HepG2 (cell line): ENCODE measurements at regions not wholly inside any gene's neighbourhood (a gene's known extent, or its start where the extent isn't known, plus 50 kb on each side); places are given as distances from the start of the nearest gene placed in this dataset.

Experiments used
- ATAC-seq: fragments of 200-7000 bp; cut with Tn5 transposase; 3 replicates; pipeline ENCODE4 v1.9.1; 2020; ENCODE audit warnings: mild to moderate bottlenecking, moderate library complexity
- BruUV-seq: library from RNA; stranded (reverse); fragments of 400-500 nt; replicated peaks from 2 replicates; lab custom pipeline; 2021; lab: Mats Ljungman, UMichigan
- CTCF ChIA-PET: fragments of 300-600 bp; formaldehyde crosslinking; extraction: SDS; loops from one replicate; lab custom pipeline; 2021; ENCODE audit warnings: low total read pairs, inconsistent platforms, low intra/inter-chr PET ratio; lab: Yijun Ruan, JAX
- POLR2A ChIA-PET: fragments of 350-600 bp; sonication (Branson Sonifier 250); formaldehyde crosslinking; loops from one replicate; lab custom pipeline; 2020; ENCODE audit warnings: antibody characterized with exemption, inconsistent platforms; lab: Yijun Ruan, JAX
- DNase-seq: peaks from one replicate; pipeline ENCODE4 v3.0.0-alpha.2; 2015; ENCODE audit warnings: low spot score
- FAIRE-seq: peaks from 3 replicates; lab custom pipeline; 2011; peaks lifted over from hg19 to GRCh38; lab: Jason Lieb, UNC
- H2AFZ ChIP-seq: one replicate; pipeline ENCODE4 v1.6.1; 2011; ENCODE audit warnings: low read length, inconsistent platforms
- H3K27ac ChIP-seq: fragments of 300-600 bp; 3 replicates; pipeline ENCODE4 v1.8.0; 2011; ENCODE audit warnings: mixed run types, mild to moderate bottlenecking, mixed read lengths, low read length, inconsistent platforms; ENCODE audit not compliant: insufficient read depth; ENCODE audit errors: extremely low read length
- H3K27me3 ChIP-seq, 2 experiments: fragments of 200-600 bp in 1 of 2; 2 replicates in 1 of 2; 3 replicates in 1 of 2; pipeline versions ENCODE4 v1.6.0 to v1.8.0; 2011; ENCODE audit warnings: low read length in 2 of 2, mild to moderate bottlenecking in 2 of 2, moderate library complexity in 2 of 2, inconsistent platforms in 1 of 2; ENCODE audit not compliant: insufficient read depth in 2 of 2, control insufficient read depth in 1 of 2
- H3K36me3 ChIP-seq, 2 experiments: fragments of 200-600 bp in 1 of 2; replicated peaks in 1 of 2; 2 replicates in 1 of 2; 3 replicates in 1 of 2; pipeline versions ENCODE4 v1.5.1 to v1.8.0; 2011; ENCODE audit warnings: low read length in 2 of 2, inconsistent platforms in 1 of 2; ENCODE audit not compliant: insufficient read depth in 2 of 2, control insufficient read depth in 1 of 2
- H3K4me1 ChIP-seq: 2 replicates; pipeline ENCODE4 v1.5.1; 2012; ENCODE audit warnings: low read length, inconsistent platforms; ENCODE audit not compliant: insufficient read depth
- H3K4me2 ChIP-seq: 2 replicates; pipeline ENCODE4 v1.6.0; 2011; ENCODE audit warnings: low read depth, low read length, inconsistent platforms
- H3K4me3 ChIP-seq, 3 experiments: fragments of 200-600 bp in 1 of 3; sonication (generic), shearing (Covaris generic) in 1 of 3; replicated peaks in 1 of 3; 2 replicates each; pipeline ENCODE4 v1.5.1; 2011 to 2016; ENCODE audit warnings: low read length in 3 of 3, inconsistent platforms in 2 of 3, low read depth in 2 of 3, mild to moderate bottlenecking in 2 of 3, control low read depth in 1 of 3, mixed read lengths in 1 of 3; ENCODE audit not compliant: insufficient read depth in 1 of 3
- H3K79me2 ChIP-seq: one replicate; pipeline ENCODE4 v1.6.1; 2011; ENCODE audit warnings: low read length, inconsistent platforms; ENCODE audit not compliant: insufficient read depth
- H3K9ac ChIP-seq: 2 replicates; pipeline ENCODE4 v1.6.0; 2011; ENCODE audit warnings: mild to moderate bottlenecking, low read depth, low read length, inconsistent platforms; ENCODE audit not compliant: insufficient read depth
- H3K9me3 ChIP-seq: 2 replicates; pipeline ENCODE4 v1.5.1; 2012; ENCODE audit warnings: mild to moderate bottlenecking, low read length
- H4K20me1 ChIP-seq: 2 replicates; pipeline ENCODE4 v1.6.0; 2011; ENCODE audit warnings: inconsistent platforms, mild to moderate bottlenecking, low read length, moderate library complexity; ENCODE audit not compliant: insufficient read depth
- CEBPB ChIP-seq: IDR thresholded peaks from 2 replicates; pipeline ENCODE4 v1.6.1; 2011; ENCODE audit warnings: low read depth, low read length, improper control_type of control experiment, borderline replicate concordance
- HNRNPK ChIP-seq: fragments of 200-400 bp; formaldehyde crosslinking; IDR thresholded peaks from 2 replicates; pipeline ENCODE4 v1.6.1; 2018; ENCODE audit warnings: low read length, low read depth, moderate library complexity, mild to moderate bottlenecking; ENCODE audit not compliant: poor library complexity, severe bottlenecking
- NBN ChIP-seq: fragments of 450-650 bp; conservative IDR thresholded peaks from 2 replicates; pipeline ENCODE4 v1.6.1; 2017
- ZBTB2 ChIP-seq: sonication (generic); formaldehyde crosslinking; IDR thresholded peaks from 2 replicates; pipeline ENCODE4 v1.8.0; 2022; ENCODE audit warnings: low read depth, missing genetic modification reagents
- ZNF547 ChIP-seq: sonication (generic); formaldehyde crosslinking; IDR thresholded peaks from 2 replicates; pipeline ENCODE4 v1.5.1; 2020; ENCODE audit warnings: mild to moderate bottlenecking, missing genetic modification reagents
- ZNF770 ChIP-seq: sonication (generic); formaldehyde crosslinking; IDR thresholded peaks from 2 replicates; pipeline ENCODE4 v1.5.0; 2020; ENCODE audit warnings: mild to moderate bottlenecking, missing genetic modification reagents
- ZZZ3 ChIP-seq: sonication (generic); formaldehyde crosslinking; IDR thresholded peaks from 2 replicates; pipeline ENCODE4 v1.4.0; 2020; ENCODE audit warnings: missing genetic modification reagents, mild to moderate bottlenecking, borderline replicate concordance
- WGBS: methylation state at CpG from one replicate; pipeline ENCODE4 v1.1.6; 2017; ENCODE audit warnings: low lambda C conversion rate; 5-methylcytosine and 5-hydroxymethylcytosine counted together
- in situ Hi-C: cut with HindIII; loops from 2 replicates; pipeline ENCODE4 v1.10.0; 2017; ENCODE audit warnings: low pct_unique_long_range_greater_than_20kb; ENCODE audit not compliant: extremely low pct_ligation_motif_present
- intact Hi-C: fragments of 100-400 bp; cut with micrococcal nuclease; formaldehyde crosslinking; loops from one replicate; pipeline ENCODE4 v1.10.0; 2022; ENCODE audit not compliant: unreplicated experiment

- intact Hi-C loops (loop anchor here (5.0 kb wide), 1 partner anchor 52 kb away; no protein-coding TSS in a partner anchor), in situ Hi-C loops (no loop called here)
- Histone ChIP-seq H3K4me1 (peaks cover 32% of the 10 kb centered on the region), H3K79me2 (no peaks in the 10 kb centered on the region), H4K20me1 (no peaks in the 10 kb centered on the region), H3K27me3 (no peaks in the 10 kb centered on the region), H3K4me2 (no peak overlapping the region), H3K36me3 (no peaks in the 10 kb centered on the region), H3K4me3 (no peak overlapping the region), H3K9me3 (no peaks in the 10 kb centered on the region), H3K27ac (no peak overlapping the region), H2AFZ (no peak overlapping the region), H3K9ac (no peak overlapping the region)
- DNase-seq, result peak; percentile 12
- BruUV-seq, result no TSS peak
- no peak for ATAC-seq
- POLR2A ChIA-PET, result no interaction called here
- CTCF ChIA-PET, result no interaction called here
- 72% methylated on average over 15 of the region's 15 CpGs for WGBS
- no peak for FAIRE-seq
- TF ChIP-seq CEBPB (peak; percentile 48; the same call in 1 of the 2 replicates), ZBTB2 (CRISPR knock-in tag) (no peak)
Measured at GRCh38 chr3:76940181-76940770, 99.6 kb upstream of the ROBO2 start.

- ATAC-seq (no peak), FAIRE-seq (no peak), DNase-seq (no peak)
- no peaks in the 10 kb centered on the region for H3K36me3 ChIP-seq
- no peak overlapping the region for H3K9ac ChIP-seq
- no peaks in the 10 kb centered on the region for H3K79me2 ChIP-seq
- in situ Hi-C loops, result no loop called here
- no peak overlapping the region for H3K4me2 ChIP-seq
- POLR2A ChIA-PET, result no interaction called here
- H3K4me1 ChIP-seq, result peaks cover 32% of the 10 kb centered on the region
- H3K27me3 ChIP-seq, result no peaks in the 10 kb centered on the region
- no peaks in the 10 kb centered on the region for H4K20me1 ChIP-seq
- H3K27ac ChIP-seq, result no peak overlapping the region
- no TSS peak for BruUV-seq
- 47% methylated on average over 4 of the region's 4 CpGs for WGBS
- intact Hi-C loops, result loop anchor here (5.0 kb wide), 1 partner anchor 51 kb away; no protein-coding TSS in a partner anchor
- H3K9me3 ChIP-seq, result no peaks in the 10 kb centered on the region
- H2AFZ ChIP-seq, result no peak overlapping the region
- TF ChIP-seq ZNF547 (CRISPR knock-in tag) (no peak), HNRNPK (no peak), NBN (no peak), ZNF770 (no peak), ZZZ3 (no peak)
- CTCF ChIA-PET, result no interaction called here
- H3K4me3 ChIP-seq, result no peak overlapping the region
Measured at GRCh38 chr3:76941376-76941775, 98.5 kb upstream of the ROBO2 start.
